Activated CD4-positive, CD25-positive, alpha-beta regulatory T cell treated with anti-CD3 and anti-CD28 coated beads, Interleukin-2, amount 50 U/mL, for 16 hours (primary cell): ENCODE measurements at regions not wholly inside any gene's neighbourhood (a gene's known extent, or its start where the extent isn't known, plus 50 kb on each side); places are given as distances from the start of the nearest gene placed in this dataset.

Source experiments
- DNase-seq: peaks from one replicate; pipeline ENCODE4 v3.0.0-alpha.2; 2020; ENCODE audit warnings: low read depth, low spot score

GRCh38 chr4:11605597-11605996 lies 176.9 kb upstream of the HS3ST1 start:
- no peak for DNase-seq

DNA sequence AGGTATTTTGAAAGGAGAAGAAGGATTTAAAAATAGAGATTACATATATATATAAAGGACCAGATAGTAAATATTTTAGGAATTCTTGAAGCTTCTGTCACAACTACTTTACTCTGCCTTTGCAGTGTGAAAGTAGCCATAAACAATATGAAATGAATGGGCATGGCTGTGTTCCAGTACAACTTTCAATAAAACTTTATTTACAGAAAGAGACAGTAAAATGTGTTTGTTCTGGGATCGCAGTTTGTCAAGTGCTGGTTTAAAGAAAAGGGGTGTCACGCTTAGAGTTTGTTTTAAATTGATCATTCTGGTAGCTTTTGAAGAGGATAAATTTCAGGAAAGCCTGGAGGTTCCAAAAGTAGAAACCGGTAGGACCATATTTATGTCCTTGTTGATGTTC lies 176.1 kb upstream of the HS3ST1 start:
- no peak for DNase-seq

DNA sequence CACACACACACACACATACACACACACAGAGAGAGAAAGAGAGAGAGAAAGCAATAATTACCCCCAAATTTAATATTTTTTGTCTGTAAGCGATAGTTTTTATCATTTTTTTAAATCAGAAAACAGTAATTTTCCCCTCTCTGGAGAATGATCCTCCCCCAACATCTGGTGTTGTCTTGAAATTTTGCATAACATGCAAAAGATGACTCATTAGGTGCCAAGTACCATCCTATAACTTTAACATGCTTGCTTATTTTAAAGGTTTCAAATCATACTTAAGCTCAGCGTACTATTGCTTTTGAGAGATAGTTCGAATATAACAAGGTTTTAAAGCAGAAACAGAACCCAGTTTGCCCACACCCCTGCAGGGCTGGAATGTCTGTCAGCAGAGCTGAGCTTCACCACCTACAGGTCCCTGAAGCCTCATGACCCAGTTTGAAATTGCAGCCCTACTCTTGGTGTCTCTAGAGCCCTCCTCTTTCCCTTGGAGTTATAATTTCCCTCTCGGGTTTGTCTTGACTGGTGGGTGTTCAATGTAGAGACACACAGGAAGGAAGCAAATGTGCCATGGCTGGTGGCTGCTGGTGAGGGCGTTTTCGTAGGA lies 175.0 kb upstream of the HS3ST1 start:
- DNase-seq = no peak

DNA sequence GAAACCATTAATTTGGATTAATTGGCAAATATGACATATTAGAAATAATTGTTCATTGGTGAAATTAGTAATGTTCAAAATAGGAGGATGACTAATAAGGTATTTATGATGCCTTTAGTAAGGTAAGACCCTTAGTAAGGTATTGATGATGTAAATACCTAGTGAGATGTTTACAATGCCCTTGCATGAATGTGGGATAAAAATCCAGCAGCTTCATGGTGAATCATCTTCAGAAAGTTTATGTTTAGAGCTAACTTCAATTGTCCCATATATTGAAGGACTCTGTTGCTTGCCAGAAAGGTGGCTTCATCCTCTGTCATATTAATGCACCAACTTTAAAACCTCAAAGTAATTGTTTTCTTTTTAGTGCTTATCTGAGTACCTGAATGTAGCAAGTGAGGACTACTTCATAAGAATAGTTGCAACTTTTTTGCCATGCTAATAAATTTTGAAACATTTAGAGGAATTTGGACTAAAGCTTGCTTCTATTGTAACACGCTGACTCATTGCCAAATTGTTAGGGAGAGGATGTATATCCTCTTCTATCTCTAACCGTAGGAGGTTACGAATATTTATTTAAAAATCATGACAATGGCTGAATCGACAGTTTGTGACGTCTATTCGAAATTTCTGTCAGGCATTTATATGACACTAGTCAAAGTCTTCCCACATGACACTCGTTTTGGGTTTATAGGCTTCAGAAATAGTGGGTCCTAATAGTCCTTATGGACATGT lies 174.1 kb upstream of the HS3ST1 start:
- no peak for DNase-seq

- no peak for DNase-seq
These were observed 170.4 kb upstream of the HS3ST1 start for GRCh38 chr4:11599064-11599463.

GRCh38 chr4:11598591-11598990 lies 169.9 kb upstream of the HS3ST1 start:
- no peak for DNase-seq

GRCh38 chr4:11597506-11597905 lies 168.8 kb upstream of the HS3ST1 start:
- DNase-seq = no peak

DNA sequence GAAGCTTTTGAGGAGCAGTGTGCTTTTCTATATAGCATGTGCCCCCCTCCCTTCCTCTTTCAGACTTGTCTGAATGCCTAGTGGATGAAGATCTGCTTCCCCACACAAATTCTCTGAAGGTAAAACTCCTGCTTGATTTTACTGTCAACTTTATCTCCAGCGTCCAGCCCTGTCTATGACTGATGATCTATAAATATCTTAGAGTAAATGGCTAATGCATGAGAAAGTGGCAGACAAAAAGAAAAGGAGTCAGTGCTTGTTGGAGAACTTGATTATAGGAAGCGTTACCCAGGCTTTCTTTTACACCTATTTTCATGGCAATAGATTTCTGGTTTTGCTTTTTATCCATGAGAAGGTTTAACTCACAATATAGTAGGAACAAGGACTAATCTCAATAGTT lies 168.3 kb upstream of the HS3ST1 start:
- DNase-seq = no peak

DNA sequence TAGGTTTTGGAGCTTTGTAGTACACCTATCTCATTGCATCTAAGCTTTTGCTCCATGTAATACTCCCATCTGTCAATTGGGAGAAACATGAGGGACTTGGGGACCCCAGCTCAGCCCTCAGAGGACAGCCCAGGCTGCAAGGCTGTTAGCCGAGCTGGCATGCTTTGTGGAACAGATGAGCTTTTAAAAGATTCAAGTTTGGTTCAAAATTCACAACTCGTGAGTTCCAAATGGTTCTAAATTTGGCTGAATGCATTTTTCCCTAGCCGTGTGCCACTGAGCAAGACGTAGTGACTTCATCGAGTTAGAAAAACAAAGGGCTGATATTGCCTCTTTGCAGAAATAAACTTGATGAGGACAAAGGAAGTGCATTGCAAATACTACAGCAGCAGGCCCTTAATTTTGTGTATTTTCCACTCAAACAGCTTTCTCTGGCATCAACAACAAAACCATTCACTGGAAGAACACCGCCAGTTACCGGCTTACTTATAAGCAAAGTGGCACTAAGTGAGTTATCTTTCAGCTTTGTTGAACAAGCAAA lies 165.0 kb upstream of the HS3ST1 start:
- DNase-seq = no peak

DNA sequence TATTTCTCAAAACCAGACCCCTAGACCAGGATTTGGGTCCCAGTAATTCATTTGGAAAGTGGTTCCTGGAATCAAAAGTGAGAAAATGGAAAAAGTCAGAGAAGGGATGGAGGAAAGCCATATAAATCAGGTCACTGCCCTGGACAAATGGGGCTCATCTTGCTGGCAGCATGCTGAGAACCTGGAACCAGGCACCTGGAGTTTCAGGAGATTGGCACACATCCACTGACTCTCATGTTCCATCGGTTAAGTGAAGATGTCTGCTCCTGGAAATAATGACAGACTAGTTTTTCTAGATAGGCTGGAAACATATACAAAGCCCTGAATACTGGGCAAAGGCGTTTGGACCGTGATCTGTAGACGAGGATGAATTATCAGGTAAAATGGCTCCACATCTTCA lies 163.6 kb upstream of the HS3ST1 start:
- DNase-seq = no peak

DNA sequence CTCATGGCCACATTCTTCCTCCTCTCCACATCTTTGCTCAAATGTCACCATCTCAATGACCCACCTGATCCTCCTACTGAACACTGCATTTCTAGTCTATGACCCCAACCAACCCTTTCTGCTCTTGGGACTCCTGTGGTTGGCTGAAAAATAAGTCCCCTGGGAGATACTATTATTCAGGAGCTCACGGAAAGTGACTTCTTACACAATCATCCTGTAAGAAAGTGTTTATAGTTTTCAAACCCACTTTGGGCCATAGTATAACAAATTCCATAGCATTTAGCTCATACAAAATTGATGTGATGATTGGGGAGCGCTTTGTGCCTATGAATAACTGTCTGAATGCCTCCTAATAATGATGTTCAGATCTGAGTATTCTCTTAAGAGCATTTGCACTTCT lies 161.4 kb upstream of the HS3ST1 start:
- DNase-seq = no peak

- DNase-seq = no peak
These were observed 161.0 kb upstream of the HS3ST1 start for GRCh38 chr4:11589676-11590075.

- no peak for DNase-seq
These were observed 159.1 kb upstream of the HS3ST1 start for GRCh38 chr4:11587797-11588196.

GRCh38 chr4:11585506-11585905 lies 156.8 kb upstream of the HS3ST1 start:
- no peak for DNase-seq

DNA sequence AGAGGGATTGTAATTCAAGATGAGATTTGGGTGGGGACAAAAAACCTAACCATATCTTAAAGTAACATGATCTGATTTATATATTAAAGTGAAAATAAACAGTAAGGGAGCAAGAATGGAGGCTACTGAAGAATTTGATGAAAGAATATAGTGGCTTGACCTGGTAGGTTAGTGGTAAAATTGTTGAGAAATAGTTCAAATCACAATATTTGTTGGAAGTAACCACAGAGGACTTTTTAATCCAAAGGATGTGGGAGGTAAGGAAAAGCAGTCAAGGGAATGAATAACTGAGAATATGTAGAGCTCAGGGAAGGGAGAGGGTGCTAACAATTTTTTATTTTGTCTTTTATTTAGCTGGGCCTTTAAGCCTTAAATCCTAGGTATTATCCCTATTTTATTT lies 139.8 kb upstream of the HS3ST1 start:
- no peak for DNase-seq

DNA sequence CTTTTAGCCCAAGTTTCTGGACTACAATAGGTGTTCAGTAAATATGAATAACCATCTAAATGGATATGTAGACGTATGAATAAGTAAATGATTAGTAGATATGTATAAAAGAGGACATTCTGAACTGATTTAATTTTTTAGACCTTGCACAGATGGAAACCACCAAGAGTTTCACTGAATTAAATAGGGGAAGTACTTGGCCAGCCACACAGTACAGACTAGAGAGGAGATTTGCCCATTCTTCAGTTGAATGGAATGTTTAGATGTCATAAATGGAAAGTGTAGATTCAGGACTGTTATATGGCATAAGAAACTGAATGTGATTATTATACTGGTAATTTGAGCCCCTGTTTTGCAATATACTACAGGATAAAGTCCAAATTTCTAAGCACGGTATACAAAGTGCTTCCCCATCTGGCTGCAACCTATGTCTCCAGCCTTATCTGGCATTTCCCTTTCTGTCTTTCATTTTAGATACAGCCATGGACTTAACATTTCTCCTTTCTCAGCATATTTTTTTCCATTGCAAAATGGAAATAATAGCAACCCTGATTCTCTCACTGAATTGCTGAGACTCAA lies 137.8 kb upstream of the HS3ST1 start:
- DNase-seq = no peak

DNA sequence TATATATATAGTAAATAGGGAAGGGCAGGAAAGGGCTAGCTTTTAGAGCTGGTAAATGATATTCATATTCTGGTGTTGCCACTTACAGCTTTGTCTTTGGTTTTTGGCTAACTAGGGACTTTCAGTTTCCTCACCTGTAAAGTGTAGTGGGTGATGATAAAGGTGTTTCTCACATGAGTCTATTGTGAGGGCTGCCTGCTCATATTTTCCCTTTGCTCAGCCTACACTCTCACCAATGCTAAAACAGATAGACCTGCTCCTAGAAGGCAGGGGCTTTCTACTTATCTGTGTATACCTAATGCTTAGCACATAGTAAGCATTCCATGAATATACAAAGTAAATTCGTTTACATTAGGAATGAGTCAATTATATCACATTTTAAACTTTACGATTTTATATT lies 137.2 kb upstream of the HS3ST1 start:
- DNase-seq = no peak

DNA sequence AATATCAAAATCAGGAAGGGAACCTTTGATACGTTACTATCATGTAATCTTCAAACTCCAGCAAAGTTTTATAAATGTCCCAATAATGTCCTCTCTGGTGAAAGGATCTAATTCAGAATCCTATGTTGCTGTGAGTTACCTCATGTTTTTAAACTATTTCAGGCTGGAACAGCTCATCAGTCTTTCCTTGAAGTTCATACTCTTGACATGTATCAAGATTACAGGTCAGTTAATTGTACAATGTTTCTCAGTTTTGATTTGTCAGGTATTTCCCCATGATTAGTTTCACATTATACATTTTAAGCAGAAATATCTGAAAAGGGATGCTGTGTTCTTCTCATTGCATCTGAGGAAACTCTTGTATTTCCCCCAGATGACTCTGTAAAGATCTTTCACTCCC lies 136.5 kb upstream of the HS3ST1 start:
- DNase-seq = no peak

DNA sequence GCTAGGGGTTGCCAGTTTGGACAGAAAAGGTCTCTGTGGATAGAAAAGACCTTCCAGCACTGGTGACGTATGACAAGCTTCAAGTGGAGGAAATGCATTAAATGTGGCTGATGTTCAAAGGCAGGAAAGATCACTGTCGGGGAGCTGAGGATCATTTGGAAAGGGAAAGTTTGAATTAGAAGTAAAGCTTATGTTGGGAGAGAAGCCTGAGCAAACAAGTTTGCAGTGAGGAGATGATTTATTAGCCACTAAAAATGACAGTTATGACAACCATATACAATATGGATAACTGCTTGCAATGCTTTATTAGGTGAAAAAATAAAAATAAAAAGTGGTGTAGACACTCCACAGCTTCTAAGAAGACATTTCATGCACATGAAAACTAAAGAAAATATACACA lies 135.3 kb upstream of the HS3ST1 start:
- no peak for DNase-seq

GRCh38 chr4:11549525-11549924 lies 120.8 kb upstream of the HS3ST1 start:
- no peak for DNase-seq

- DNase-seq = no peak
These were observed 119.9 kb upstream of the HS3ST1 start for GRCh38 chr4:11548597-11549082.

DNA sequence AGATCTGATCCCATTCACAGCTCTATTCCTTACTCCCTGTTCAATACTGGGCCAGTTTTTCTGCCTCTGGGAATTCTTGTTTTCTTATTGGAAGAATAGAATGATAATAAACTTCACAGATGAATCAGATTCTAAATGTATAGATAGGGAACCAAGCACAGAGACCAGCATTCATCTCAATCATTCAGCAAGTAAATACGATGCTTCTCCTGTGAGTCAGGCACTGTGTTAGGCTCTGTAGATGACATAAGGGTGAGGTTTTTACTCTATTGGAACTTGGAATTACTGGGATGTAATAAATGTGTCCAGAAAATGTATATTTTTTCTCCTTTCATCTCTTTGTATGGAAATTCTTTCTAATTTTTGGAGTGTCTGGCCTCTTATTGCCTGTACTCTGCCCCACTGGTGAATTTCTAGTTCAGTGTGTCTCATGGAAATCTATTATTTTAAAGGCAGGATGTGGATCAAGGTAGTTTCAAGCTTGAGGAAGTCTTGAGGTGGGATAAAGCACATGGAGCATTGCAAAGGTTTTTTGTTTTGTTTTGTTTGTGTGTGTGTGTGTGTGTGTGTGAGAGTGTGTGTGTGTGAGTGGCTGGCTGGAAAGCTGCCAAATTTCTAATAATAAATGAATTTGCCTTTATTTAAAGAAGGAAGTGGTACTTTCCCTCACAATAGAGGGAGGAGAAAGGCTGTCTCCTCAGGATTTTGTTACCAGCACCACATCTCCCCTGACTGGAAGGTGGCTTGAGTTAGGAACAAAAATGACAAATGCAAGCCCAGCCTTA lies 117.9 kb upstream of the HS3ST1 start:
- DNase-seq = no peak
